ENCODE measurements at regions not wholly inside any gene's neighbourhood (a gene's known extent, or its start where the extent isn't known, plus 50 kb on each side); places are given as distances from the start of the nearest gene placed in this dataset.

- TF ChIP-seq CTCF (IDR thresholded peaks at IDR 0.05; ENCODE audit: low read depth, low read length, poor library complexity, severe bottlenecking) (no peak), EZH2phosphoT487 (IDR thresholded peaks at IDR 0.05; ENCODE audit: borderline replicate concordance, low read length) (no peak)
These were observed 170.3 kb upstream of the PREP start for GRCh38 chr6:105573138-105573537.

Data from DOHH2 (cell line).